GM12878 (cell line): ENCODE measurements at regions not wholly inside any gene's neighbourhood (a gene's known extent, or its start where the extent isn't known, plus 50 kb on each side); places are given as distances from the start of the nearest gene placed in this dataset.

Source experiments
- POLR2A ChIP-seq: IDR thresholded peaks from 2 replicates; pipeline ENCODE4 v1.6.1; 2011; ENCODE audit warnings: low read depth, mild to moderate bottlenecking, low read length
- POLR2AphosphoS2 ChIP-seq: IDR thresholded peaks from 2 replicates; pipeline ENCODE4 v1.6.1; 2011; ENCODE audit warnings: low read depth, mild to moderate bottlenecking, low read length, improper control_type of control experiment, moderate library complexity
- POLR2AphosphoS5 ChIP-seq: IDR thresholded peaks from 2 replicates; pipeline ENCODE4 v1.6.1; 2011; ENCODE audit warnings: mild to moderate bottlenecking, low read length, inconsistent platforms
- TF ChIP-seq, protein P1 (sequence below), 3 experiments: IDR thresholded peaks in 2 of 3; conservative IDR thresholded peaks in 1 of 3; 2 replicates each; pipeline ENCODE4 v1.5.1; 2011; ENCODE audit warnings: low read depth in 3 of 3, low read length in 3 of 3, mild to moderate bottlenecking in 3 of 3, control low read depth in 2 of 3, moderate library complexity in 2 of 3, inconsistent platforms in 1 of 3, mixed read lengths in 1 of 3; ENCODE audit not compliant: control insufficient read depth in 2 of 3, insufficient read depth in 1 of 3; ENCODE audit errors: extremely low read depth in 1 of 3
- TF ChIP-seq, protein P2 (sequence below): IDR thresholded peaks from 2 replicates; pipeline ENCODE4 v1.6.1; 2011; ENCODE audit warnings: low read depth, low read length, improper control_type of control experiment, borderline replicate concordance

DNA sequence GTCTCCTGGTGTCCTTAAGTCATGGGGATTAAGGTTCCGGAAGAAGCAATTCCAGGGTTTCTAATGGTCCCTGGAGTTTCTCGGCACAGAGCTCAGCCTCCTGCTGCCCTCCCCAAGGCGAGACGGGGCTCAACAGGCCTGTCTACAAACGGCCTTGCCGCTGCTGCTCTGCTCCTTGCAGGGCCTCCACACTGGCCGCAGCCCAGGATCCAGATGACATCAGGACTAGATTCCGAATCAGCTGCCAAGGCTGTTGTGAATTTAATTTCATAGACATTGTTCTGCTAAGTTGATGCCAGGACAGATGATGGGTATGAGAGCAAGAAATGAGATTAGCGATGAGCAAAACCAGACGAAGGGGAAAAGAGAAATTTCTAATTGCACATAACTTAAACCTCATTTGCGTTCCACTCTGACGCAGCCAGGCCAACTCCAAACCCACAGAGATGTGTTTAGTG is 103.6 kb upstream of the BACE2 start:
- TF ChIP-seq POLR2AphosphoS2 (no peak), POLR2AphosphoS5 (no peak), POLR2A (no peak)
- TF ChIP-seq, protein P1, sequence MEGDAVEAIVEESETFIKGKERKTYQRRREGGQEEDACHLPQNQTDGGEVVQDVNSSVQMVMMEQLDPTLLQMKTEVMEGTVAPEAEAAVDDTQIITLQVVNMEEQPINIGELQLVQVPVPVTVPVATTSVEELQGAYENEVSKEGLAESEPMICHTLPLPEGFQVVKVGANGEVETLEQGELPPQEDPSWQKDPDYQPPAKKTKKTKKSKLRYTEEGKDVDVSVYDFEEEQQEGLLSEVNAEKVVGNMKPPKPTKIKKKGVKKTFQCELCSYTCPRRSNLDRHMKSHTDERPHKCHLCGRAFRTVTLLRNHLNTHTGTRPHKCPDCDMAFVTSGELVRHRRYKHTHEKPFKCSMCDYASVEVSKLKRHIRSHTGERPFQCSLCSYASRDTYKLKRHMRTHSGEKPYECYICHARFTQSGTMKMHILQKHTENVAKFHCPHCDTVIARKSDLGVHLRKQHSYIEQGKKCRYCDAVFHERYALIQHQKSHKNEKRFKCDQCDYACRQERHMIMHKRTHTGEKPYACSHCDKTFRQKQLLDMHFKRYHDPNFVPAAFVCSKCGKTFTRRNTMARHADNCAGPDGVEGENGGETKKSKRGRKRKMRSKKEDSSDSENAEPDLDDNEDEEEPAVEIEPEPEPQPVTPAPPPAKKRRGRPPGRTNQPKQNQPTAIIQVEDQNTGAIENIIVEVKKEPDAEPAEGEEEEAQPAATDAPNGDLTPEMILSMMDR (IDR thresholded peaks at IDR 0.05 in 2 of 3, conservative IDR thresholded peaks at IDR 0.05 in 1 of 3; ENCODE audit: control insufficient read depth in 2 of 3, extremely low read depth in 1 of 3, insufficient read depth in 1 of 3, low read depth in 3 of 3, low read length in 3 of 3) = no peak
- TF ChIP-seq, protein P2, sequence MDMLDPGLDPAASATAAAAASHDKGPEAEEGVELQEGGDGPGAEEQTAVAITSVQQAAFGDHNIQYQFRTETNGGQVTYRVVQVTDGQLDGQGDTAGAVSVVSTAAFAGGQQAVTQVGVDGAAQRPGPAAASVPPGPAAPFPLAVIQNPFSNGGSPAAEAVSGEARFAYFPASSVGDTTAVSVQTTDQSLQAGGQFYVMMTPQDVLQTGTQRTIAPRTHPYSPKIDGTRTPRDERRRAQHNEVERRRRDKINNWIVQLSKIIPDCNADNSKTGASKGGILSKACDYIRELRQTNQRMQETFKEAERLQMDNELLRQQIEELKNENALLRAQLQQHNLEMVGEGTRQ = no peak
